HCT116 (cell line): ENCODE measurements at regions not wholly inside any gene's neighbourhood (a gene's known extent, or its start where the extent isn't known, plus 50 kb on each side); places are given as distances from the start of the nearest gene placed in this dataset.

Experiments
- ATAC-seq: fragments of 200-7000 bp; cut with Tn5 transposase; 2 replicates; pipeline ENCODE4 v1.9.1; 2020; ENCODE audit warnings: mild to moderate bottlenecking, moderate library complexity
- BruUV-seq: library from RNA; stranded (reverse); fragments of 400-500 nt; replicated peaks from 2 replicates; lab custom pipeline; 2021; lab: Mats Ljungman, UMichigan
- CTCF ChIA-PET: fragments of 300-600 bp; sonication (Branson Sonifier 250); formaldehyde crosslinking; loops from one replicate; lab custom pipeline; 2021; ENCODE audit warnings: antibody characterized with exemption; lab: Charles Lee
- POLR2A ChIA-PET: fragments of 300-600, 350-600 bp; sonication (Branson Sonifier 250); formaldehyde crosslinking; loops from one replicate; lab custom pipeline; 2021; ENCODE audit warnings: antibody characterized with exemption; lab: Charles Lee
- RAD21 ChIA-PET, 2 experiments: fragments of 300-600 bp; sonication (Branson Sonifier 250); formaldehyde crosslinking; loops; one replicate each; lab custom pipeline; 2023; ENCODE audit warnings: low total read pairs in 2 of 2; ENCODE audit not compliant: uncharacterized antibody in 2 of 2, unreplicated experiment in 2 of 2, low non-redundant PET in 1 of 2; lab: Charles Lee
- DNase-seq: peaks from one replicate; pipeline ENCODE4 v3.0.0-alpha.2; 2010; ENCODE audit warnings: low read depth, low spot score
- H2AFZ ChIP-seq: fragments of 200-600 bp; shearing (Covaris generic), sonication (generic); 2 replicates; pipeline ENCODE4 v1.6.1; 2017; ENCODE audit warnings: low read depth, mixed run types, mixed read lengths, antibody characterized with exemption, low read length; ENCODE audit not compliant: poor library complexity, severe bottlenecking
- H3K27ac ChIP-seq: 2 replicates; pipeline ENCODE4 v1.5.1; 2012; ENCODE audit warnings: low read depth, low read length
- H3K27me3 ChIP-seq: fragments of 200-600 bp; sonication (generic); 2 replicates; pipeline ENCODE4 v1.6.1; 2016; ENCODE audit warnings: mixed run types, low read length, mixed read lengths; ENCODE audit not compliant: insufficient read depth
- H3K36me3 ChIP-seq, 2 experiments: fragments of 200-500 bp in 1 of 2; fragments of 200-600 bp in 1 of 2; sonication (Bioruptor generic) in 1 of 2; sonication (generic) in 1 of 2; 2 replicates each; pipeline versions ENCODE4 v1.5.1 to v1.6.1; 2014 to 2016; ENCODE audit warnings: low read length in 2 of 2, inconsistent platforms in 1 of 2, mixed read lengths in 1 of 2, mixed run types in 1 of 2; ENCODE audit not compliant: insufficient read depth in 2 of 2, control insufficient read depth in 1 of 2
- H3K4me1 ChIP-seq, 2 experiments: fragments of 200-600 bp in 1 of 2; sonication (generic) in 1 of 2; 2 replicates each; pipeline versions ENCODE4 v1.5.1 to v1.6.1; 2012 to 2017; ENCODE audit warnings: low read length in 2 of 2, inconsistent platforms in 1 of 2, mild to moderate bottlenecking in 1 of 2, mixed read lengths in 1 of 2, mixed run types in 1 of 2, moderate library complexity in 1 of 2; ENCODE audit not compliant: insufficient read depth in 2 of 2, control insufficient read depth in 1 of 2
- H3K4me2 ChIP-seq: fragments of 200-600 bp; sonication (generic); 2 replicates; pipeline ENCODE4 v1.6.1; 2017; ENCODE audit warnings: mixed run types, low read length, mixed read lengths
- H3K4me3 ChIP-seq, 2 experiments: fragments of 200-600 bp in 1 of 2; sonication (generic) in 1 of 2; replicated peaks in 1 of 2; 2 replicates each; pipeline ENCODE4 v1.5.1; 2011 to 2016; ENCODE audit warnings: low read length in 2 of 2, control low read depth in 1 of 2, low read depth in 1 of 2, mild to moderate bottlenecking in 1 of 2, mixed read lengths in 1 of 2, mixed run types in 1 of 2
- H3K79me2 ChIP-seq: fragments of 200-600 bp; sonication (generic); 2 replicates; pipeline ENCODE4 v1.6.1; 2017; ENCODE audit warnings: mild to moderate bottlenecking, mixed run types, low read length, moderate library complexity, mixed read lengths; ENCODE audit not compliant: insufficient read depth
- H3K9ac ChIP-seq: fragments of 200-600 bp; sonication (generic); 2 replicates; pipeline ENCODE4 v1.6.1; 2016; ENCODE audit warnings: low read length, mixed read lengths
- H3K9me2 ChIP-seq: fragments of 200-600 bp; sonication (generic), shearing (Covaris generic); 2 replicates; pipeline ENCODE4 v1.6.1; 2017; ENCODE audit warnings: mixed run types, mild to moderate bottlenecking, moderate library complexity; ENCODE audit not compliant: insufficient read depth
- H3K9me3 ChIP-seq, 2 experiments: fragments of 200-500 bp in 1 of 2; fragments of 200-600 bp in 1 of 2; sonication (Bioruptor generic) in 1 of 2; sonication (generic) in 1 of 2; 2 replicates each; pipeline ENCODE4 v1.6.1; 2014 to 2017; ENCODE audit warnings: low read length in 2 of 2, mixed read lengths in 2 of 2, inconsistent platforms in 1 of 2, low read depth in 1 of 2, mild to moderate bottlenecking in 1 of 2, mixed run types in 1 of 2, moderate library complexity in 1 of 2; ENCODE audit not compliant: control insufficient read depth in 1 of 2, insufficient read depth in 1 of 2
- H4K20me1 ChIP-seq: fragments of 200-600 bp; sonication (generic), shearing (Covaris generic); 2 replicates; pipeline ENCODE4 v1.6.1; 2017; ENCODE audit warnings: mixed run types, mild to moderate bottlenecking, moderate library complexity; ENCODE audit not compliant: insufficient read depth
- CBX3 ChIP-seq: IDR thresholded peaks from 2 replicates; pipeline ENCODE4 v1.6.1; 2012; ENCODE audit warnings: low read depth
- EGR1 ChIP-seq: IDR thresholded peaks from 2 replicates; pipeline ENCODE4 v1.6.1; 2012; ENCODE audit warnings: low read depth
- ELF1 ChIP-seq: IDR thresholded peaks from 2 replicates; pipeline ENCODE4 v1.6.1; 2012; ENCODE audit warnings: low read depth, borderline replicate concordance
- EZH2 ChIP-seq: fragments of 200-600 bp; sonication (generic); IDR thresholded peaks from 2 replicates; pipeline ENCODE4 v1.6.1; 2017; ENCODE audit warnings: antibody characterized with exemption, mixed run types
- EZH2phosphoT487 ChIP-seq: fragments of 200-600 bp; IDR thresholded peaks from 2 replicates; pipeline ENCODE4 v1.6.1; 2018; ENCODE audit warnings: antibody characterized with exemption, borderline replicate concordance
- FOSL1 ChIP-seq: IDR thresholded peaks from 2 replicates; pipeline ENCODE4 v1.6.1; 2012; ENCODE audit warnings: low read depth
- SP1 ChIP-seq: IDR thresholded peaks from 2 replicates; pipeline ENCODE4 v1.6.1; 2012; ENCODE audit warnings: low read depth
- ZNF274 ChIP-seq: fragments of 200-500 bp; sonication (Bioruptor generic); IDR thresholded peaks from 2 replicates; pipeline ENCODE4 v1.6.1; 2014; ENCODE audit warnings: mild to moderate bottlenecking, low read depth, low read length, inconsistent platforms
- intact Hi-C: fragments of 100-400 bp; cut with micrococcal nuclease; formaldehyde crosslinking; loops from 2 replicates; pipeline ENCODE4 v1.10.0; 2022
- TF ChIP-seq, protein P1 (sequence below): IDR thresholded peaks from 2 replicates; pipeline ENCODE4 v1.6.1; 2011; ENCODE audit warnings: mild to moderate bottlenecking, low read length, moderate library complexity; ENCODE audit not compliant: insufficient replicate concordance; ENCODE audit errors: extremely low read depth
- TF ChIP-seq, protein P2 (sequence below), 3 experiments: fragments of 200-600 bp in 1 of 3; sonication (generic) in 1 of 3; IDR thresholded peaks in 2 of 3; conservative IDR thresholded peaks in 1 of 3; 2 replicates each; pipeline ENCODE4 v1.5.1; 2012 to 2017; ENCODE audit warnings: low read depth in 2 of 3, low read length in 2 of 3, antibody characterized with exemption in 1 of 3, borderline replicate concordance in 1 of 3, control low read depth in 1 of 3, mild to moderate bottlenecking in 1 of 3, mixed read lengths in 1 of 3, mixed run types in 1 of 3, moderate library complexity in 1 of 3; ENCODE audit not compliant: insufficient read depth in 1 of 3

DNA sequence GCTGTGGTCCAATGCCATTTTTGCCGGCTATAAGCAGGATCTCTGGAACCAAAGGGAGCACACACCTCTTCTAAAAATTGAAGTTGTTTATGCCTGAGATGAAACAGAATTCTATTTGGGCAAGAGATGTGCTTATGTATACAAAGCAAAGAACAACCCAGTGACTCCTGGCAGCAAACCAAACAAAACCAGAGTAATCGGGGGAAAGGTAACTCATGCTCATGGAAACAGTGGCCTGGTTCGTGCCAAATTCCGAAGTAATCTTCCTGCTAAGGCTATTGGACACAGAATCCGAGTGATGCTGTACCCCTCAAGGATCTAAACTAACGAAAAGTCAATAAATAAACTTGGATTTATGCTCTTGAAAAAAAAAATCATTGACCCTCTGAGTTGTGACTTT, 178.7 kb downstream of the CEMIP2 start:
- POLR2A ChIA-PET, result no interaction called here
- RAD21 ChIA-PET, result no interaction called here
- intact Hi-C loops, result no loop called here

More for the DNA sequence above, 178.7 kb downstream of the CEMIP2 start:
- Histone ChIP-seq H3K27ac (no peak overlapping the region), H3K4me1 (no peaks in the 10 kb centered on the region), H3K36me3 (no peaks in the 10 kb centered on the region), H3K9me3 (no peaks in the 10 kb centered on the region), H3K4me3 (no peak overlapping the region), H3K9ac (no peak overlapping the region), H4K20me1 (no peaks in the 10 kb centered on the region), H3K4me2 (no peak overlapping the region), H3K79me2 (no peaks in the 10 kb centered on the region), H3K9me2 (no peaks in the 10 kb centered on the region), H3K27me3 (peaks cover 8% of the 10 kb centered on the region; the same call in 1 of the 2 replicates), H2AFZ (no peak overlapping the region)
- CTCF ChIA-PET, result no interaction called here
- no TSS peak for BruUV-seq
- TF ChIP-seq ELF1, result no peak
- TF ChIP-seq SP1, result no peak
- no peak for TF ChIP-seq CBX3
- no peak for TF ChIP-seq EZH2
- no peak for TF ChIP-seq EGR1
- TF ChIP-seq FOSL1, result no peak
- TF ChIP-seq ZNF274, result no peak
- TF ChIP-seq EZH2phosphoT487, result no peak
- TF ChIP-seq, protein P1, sequence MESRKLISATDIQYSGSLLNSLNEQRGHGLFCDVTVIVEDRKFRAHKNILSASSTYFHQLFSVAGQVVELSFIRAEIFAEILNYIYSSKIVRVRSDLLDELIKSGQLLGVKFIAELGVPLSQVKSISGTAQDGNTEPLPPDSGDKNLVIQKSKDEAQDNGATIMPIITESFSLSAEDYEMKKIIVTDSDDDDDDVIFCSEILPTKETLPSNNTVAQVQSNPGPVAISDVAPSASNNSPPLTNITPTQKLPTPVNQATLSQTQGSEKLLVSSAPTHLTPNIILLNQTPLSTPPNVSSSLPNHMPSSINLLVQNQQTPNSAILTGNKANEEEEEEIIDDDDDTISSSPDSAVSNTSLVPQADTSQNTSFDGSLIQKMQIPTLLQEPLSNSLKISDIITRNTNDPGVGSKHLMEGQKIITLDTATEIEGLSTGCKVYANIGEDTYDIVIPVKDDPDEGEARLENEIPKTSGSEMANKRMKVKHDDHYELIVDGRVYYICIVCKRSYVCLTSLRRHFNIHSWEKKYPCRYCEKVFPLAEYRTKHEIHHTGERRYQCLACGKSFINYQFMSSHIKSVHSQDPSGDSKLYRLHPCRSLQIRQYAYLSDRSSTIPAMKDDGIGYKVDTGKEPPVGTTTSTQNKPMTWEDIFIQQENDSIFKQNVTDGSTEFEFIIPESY, result no peak
- TF ChIP-seq, protein P2, sequence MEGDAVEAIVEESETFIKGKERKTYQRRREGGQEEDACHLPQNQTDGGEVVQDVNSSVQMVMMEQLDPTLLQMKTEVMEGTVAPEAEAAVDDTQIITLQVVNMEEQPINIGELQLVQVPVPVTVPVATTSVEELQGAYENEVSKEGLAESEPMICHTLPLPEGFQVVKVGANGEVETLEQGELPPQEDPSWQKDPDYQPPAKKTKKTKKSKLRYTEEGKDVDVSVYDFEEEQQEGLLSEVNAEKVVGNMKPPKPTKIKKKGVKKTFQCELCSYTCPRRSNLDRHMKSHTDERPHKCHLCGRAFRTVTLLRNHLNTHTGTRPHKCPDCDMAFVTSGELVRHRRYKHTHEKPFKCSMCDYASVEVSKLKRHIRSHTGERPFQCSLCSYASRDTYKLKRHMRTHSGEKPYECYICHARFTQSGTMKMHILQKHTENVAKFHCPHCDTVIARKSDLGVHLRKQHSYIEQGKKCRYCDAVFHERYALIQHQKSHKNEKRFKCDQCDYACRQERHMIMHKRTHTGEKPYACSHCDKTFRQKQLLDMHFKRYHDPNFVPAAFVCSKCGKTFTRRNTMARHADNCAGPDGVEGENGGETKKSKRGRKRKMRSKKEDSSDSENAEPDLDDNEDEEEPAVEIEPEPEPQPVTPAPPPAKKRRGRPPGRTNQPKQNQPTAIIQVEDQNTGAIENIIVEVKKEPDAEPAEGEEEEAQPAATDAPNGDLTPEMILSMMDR (IDR thresholded peaks at IDR 0.05 in 2 of 3, conservative IDR thresholded peaks at IDR 0.05 in 1 of 3; ENCODE audit: borderline replicate concordance in 1 of 3, insufficient read depth in 1 of 3, low read depth in 2 of 3, low read length in 2 of 3), result no peak
- no peak for DNase-seq
- no peak for ATAC-seq
